ENCODE measurements at regions not wholly inside any gene's neighbourhood (a gene's known extent, or its start where the extent isn't known, plus 50 kb on each side); places are given as distances from the start of the nearest gene placed in this dataset.

- DNase-seq = no peak
- Mint-ChIP-seq H3K4me3 (no peak overlapping the region), H3K36me3 (no peaks in the 10 kb centered on the region), H3K27me3 (peaks cover 0 to 26% (median 4%) of the 10 kb centered on the region in 5 donors), H3K9me3 (no peaks in the 10 kb centered on the region), H3K27ac (no peak overlapping the region), H3K4me1 (peaks cover 0 to 9% (median 0%) of the 10 kb centered on the region in 7 donors)
- Histone ChIP-seq H3K9me3 (ENCODE audit: control insufficient read depth in 2 of 3, low read length in 3 of 3) (no peaks in the 10 kb centered on the region), H3K27ac (ENCODE audit: low read depth, low read length) (no peak overlapping the region), H3K36me3 (ENCODE audit: control insufficient read depth in 2 of 3, insufficient read depth in 3 of 3, low read length in 3 of 3) (no peaks in the 10 kb centered on the region), H3K27me3 (ENCODE audit: control insufficient read depth in 2 of 2, insufficient read depth in 2 of 2, low read length in 2 of 2) (no peaks in the 10 kb centered on the region), H3K4me1 (ENCODE audit: control insufficient read depth in 2 of 2, insufficient read depth in 2 of 2, low read length in 2 of 2) (no peaks in the 10 kb centered on the region), H3K4me3 (ENCODE audit: low read length) (no peak overlapping the region)
- ChIA-PET POLR2A (no interaction called here), CTCF (no interaction called here)
- intact Hi-C loops (cut with micrococcal nuclease) = no loop called here
- no peak for ATAC-seq
Measured at GRCh38 chr5:135222171-135222681, 176.8 kb downstream of the MACROH2A1 start.

DNA sequence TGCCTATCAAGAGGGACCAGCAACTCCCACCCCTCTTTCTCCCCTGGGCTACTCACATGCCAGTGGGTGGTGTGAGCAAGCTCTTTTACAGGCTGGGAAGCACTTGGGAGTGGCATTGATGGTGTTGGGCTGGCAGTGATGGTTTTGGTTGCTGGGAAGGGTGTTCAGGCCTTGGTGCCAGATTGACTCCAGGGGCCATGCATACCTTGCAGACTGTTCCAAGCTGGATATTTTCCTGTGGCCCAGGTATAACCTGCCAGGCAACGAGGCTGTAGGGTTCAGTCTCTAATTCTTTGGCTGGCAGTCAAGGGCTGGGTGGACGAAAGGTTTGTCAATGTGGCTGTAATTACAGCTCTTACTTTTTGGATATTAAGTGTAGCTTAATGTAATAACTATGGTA, 177.3 kb downstream of the MACROH2A1 start:
- Mint-ChIP-seq H3K36me3 (no peaks in the 10 kb centered on the region), H3K9me3 (no peaks in the 10 kb centered on the region), H3K27me3 (peaks cover 0 to 24% (median 4%) of the 10 kb centered on the region in 5 donors), H3K4me3 (no peak overlapping the region), H3K4me1 (peaks cover 0 to 9% (median 0%) of the 10 kb centered on the region in 7 donors), H3K27ac (no peak overlapping the region)
- Histone ChIP-seq H3K9me3 (ENCODE audit: control insufficient read depth in 2 of 3, low read length in 3 of 3) (no peaks in the 10 kb centered on the region), H3K4me3 (ENCODE audit: low read length) (no peak overlapping the region), H3K36me3 (ENCODE audit: control insufficient read depth in 2 of 3, insufficient read depth in 3 of 3, low read length in 3 of 3) (no peaks in the 10 kb centered on the region), H3K27me3 (ENCODE audit: control insufficient read depth in 2 of 2, insufficient read depth in 2 of 2, low read length in 2 of 2) (no peaks in the 10 kb centered on the region), H3K27ac (ENCODE audit: low read depth, low read length) (no peak overlapping the region), H3K4me1 (ENCODE audit: control insufficient read depth in 2 of 2, insufficient read depth in 2 of 2, low read length in 2 of 2) (no peaks in the 10 kb centered on the region)
- POLR2A ChIA-PET = no interaction called here
- intact Hi-C loops (cut with micrococcal nuclease) = no loop called here
- ATAC-seq (no peak), DNase-seq (no peak)
- CTCF ChIA-PET = no interaction called here

DNA sequence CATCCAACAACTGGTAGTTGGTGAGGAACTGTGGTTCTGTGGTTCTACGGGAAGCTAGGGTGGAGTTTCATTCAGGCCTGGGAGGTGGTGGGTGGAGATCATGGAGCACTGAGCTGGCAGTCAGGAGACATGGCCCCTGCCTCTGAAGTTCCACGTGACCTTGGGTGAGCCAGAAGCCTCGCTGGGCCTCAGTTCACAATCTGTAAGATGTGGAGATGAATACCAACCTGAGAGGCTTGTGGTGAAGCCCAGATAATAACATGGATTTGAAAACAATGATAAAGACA, 177.9 kb downstream of the MACROH2A1 start:
- Histone ChIP-seq H3K4me1 (ENCODE audit: control insufficient read depth in 2 of 2, insufficient read depth in 2 of 2, low read length in 2 of 2) (no peaks in the 10 kb centered on the region), H3K4me3 (ENCODE audit: low read length) (no peak overlapping the region), H3K36me3 (ENCODE audit: control insufficient read depth in 2 of 3, insufficient read depth in 3 of 3, low read length in 3 of 3) (no peaks in the 10 kb centered on the region), H3K27ac (ENCODE audit: low read depth, low read length) (no peak overlapping the region), H3K27me3 (ENCODE audit: control insufficient read depth in 2 of 2, insufficient read depth in 2 of 2, low read length in 2 of 2) (no peaks in the 10 kb centered on the region), H3K9me3 (ENCODE audit: control insufficient read depth in 2 of 3, low read length in 3 of 3) (no peaks in the 10 kb centered on the region)
- H3K36me3 Mint-ChIP-seq = no peaks in the 10 kb centered on the region
- DNase-seq = no peak
- no peak overlapping the region for H3K4me3 Mint-ChIP-seq
- ChIA-PET CTCF (no interaction called here), POLR2A (no interaction called here)
- no peaks in the 10 kb centered on the region for H3K9me3 Mint-ChIP-seq
- no peak for ATAC-seq
- H3K27me3 Mint-ChIP-seq = peaks cover 0 to 23% (median under 1%) of the 10 kb centered on the region in 5 donors
- H3K27ac Mint-ChIP-seq = no peak overlapping the region
- H3K4me1 Mint-ChIP-seq = peaks cover 0 to 9% (median 0%) of the 10 kb centered on the region in 7 donors
- intact Hi-C loops (cut with micrococcal nuclease) = no loop called here

- no peaks in the 10 kb centered on the region for H3K4me1 ChIP-seq (ENCODE audit: control insufficient read depth in 2 of 2, insufficient read depth in 2 of 2, low read length in 2 of 2)
- H3K4me1 Mint-ChIP-seq = peaks cover 0 to 12% (median 0%) of the 10 kb centered on the region in 7 donors
- DNase-seq = no peak
- no peaks in the 10 kb centered on the region for H3K27me3 ChIP-seq (ENCODE audit: control insufficient read depth in 2 of 2, insufficient read depth in 2 of 2, low read length in 2 of 2)
- no peak overlapping the region for H3K27ac ChIP-seq (ENCODE audit: low read depth, low read length)
- ChIA-PET POLR2A (no interaction called here), CTCF (no interaction called here)
- intact Hi-C loops (cut with micrococcal nuclease) = no loop called here
- H3K27me3 Mint-ChIP-seq = peaks cover 0 to 28% (median 6%) of the 10 kb centered on the region in 5 donors
- no peaks in the 10 kb centered on the region for H3K36me3 ChIP-seq (ENCODE audit: control insufficient read depth in 2 of 3, insufficient read depth in 3 of 3, low read length in 3 of 3)
- ATAC-seq = no peak
- H3K9me3 ChIP-seq (ENCODE audit: control insufficient read depth in 2 of 3, low read length in 3 of 3) = no peaks in the 10 kb centered on the region
- H3K9me3 Mint-ChIP-seq = no peaks in the 10 kb centered on the region
- H3K36me3 Mint-ChIP-seq = no peaks in the 10 kb centered on the region
- H3K4me3 ChIP-seq (ENCODE audit: low read length) = no peak overlapping the region
- no peak overlapping the region for H3K27ac Mint-ChIP-seq
- no peak overlapping the region for H3K4me3 Mint-ChIP-seq
Measured at GRCh38 chr5:135220394-135221186, 178.4 kb downstream of the MACROH2A1 start.

GRCh38 chr5:135219868-135220267, 179.2 kb downstream of the MACROH2A1 start:
- H3K9me3 ChIP-seq (ENCODE audit: control insufficient read depth in 2 of 3, low read length in 3 of 3) = no peaks in the 10 kb centered on the region
- DNase-seq = no peak

GRCh38 chr5:135218790-135219568, 180.1 kb downstream of the MACROH2A1 start:
- peaks cover 0 to 7% (median 0%) of the 10 kb centered on the region in 7 donors for H3K4me1 Mint-ChIP-seq
- no peak overlapping the region for H3K4me3 Mint-ChIP-seq
- Histone ChIP-seq H3K27me3 (ENCODE audit: control insufficient read depth in 2 of 2, insufficient read depth in 2 of 2, low read length in 2 of 2) (no peaks in the 10 kb centered on the region), H3K36me3 (ENCODE audit: control insufficient read depth in 2 of 3, insufficient read depth in 3 of 3, low read length in 3 of 3) (no peaks in the 10 kb centered on the region), H3K9me3 (ENCODE audit: control insufficient read depth in 2 of 3, low read length in 3 of 3) (no peaks in the 10 kb centered on the region), H3K27ac (ENCODE audit: low read depth, low read length) (no peak overlapping the region), H3K4me3 (ENCODE audit: low read length) (no peak overlapping the region), H3K4me1 (ENCODE audit: control insufficient read depth in 2 of 2, insufficient read depth in 2 of 2, low read length in 2 of 2) (no peaks in the 10 kb centered on the region)
- DNase-seq (no peak), ATAC-seq (no peak)
- intact Hi-C loops (cut with micrococcal nuclease) = no loop called here
- no peak overlapping the region for H3K27ac Mint-ChIP-seq
- H3K36me3 Mint-ChIP-seq = no peaks in the 10 kb centered on the region
- ChIA-PET CTCF (no interaction called here), POLR2A (no interaction called here)
- peaks cover 0 to 26% (median 7%) of the 10 kb centered on the region in 5 donors for H3K27me3 Mint-ChIP-seq
- H3K9me3 Mint-ChIP-seq = no peaks in the 10 kb centered on the region

More at GRCh38 chr5:135219868-135220267, 179.2 kb downstream of the MACROH2A1 start:
- Histone ChIP-seq H3K4me1 (ENCODE audit: control insufficient read depth in 2 of 2, insufficient read depth in 2 of 2, low read length in 2 of 2) (no peaks in the 10 kb centered on the region), H3K4me3 (ENCODE audit: low read length) (no peak overlapping the region), H3K27ac (ENCODE audit: low read depth, low read length) (no peak overlapping the region), H3K27me3 (ENCODE audit: control insufficient read depth in 2 of 2, insufficient read depth in 2 of 2, low read length in 2 of 2) (no peaks in the 10 kb centered on the region), H3K36me3 (ENCODE audit: control insufficient read depth in 2 of 3, insufficient read depth in 3 of 3, low read length in 3 of 3) (no peaks in the 10 kb centered on the region)
- CTCF ChIA-PET = no interaction called here
- Mint-ChIP-seq H3K9me3 (no peaks in the 10 kb centered on the region), H3K27me3 (peaks cover 0 to 30% (median 7%) of the 10 kb centered on the region in 5 donors), H3K4me1 (peaks cover 0 to 12% (median 0%) of the 10 kb centered on the region in 7 donors), H3K27ac (no peak overlapping the region), H3K36me3 (no peaks in the 10 kb centered on the region), H3K4me3 (no peak overlapping the region)
- intact Hi-C loops (cut with micrococcal nuclease) = no loop called here
- ATAC-seq = no peak
- POLR2A ChIA-PET = no interaction called here

DNA sequence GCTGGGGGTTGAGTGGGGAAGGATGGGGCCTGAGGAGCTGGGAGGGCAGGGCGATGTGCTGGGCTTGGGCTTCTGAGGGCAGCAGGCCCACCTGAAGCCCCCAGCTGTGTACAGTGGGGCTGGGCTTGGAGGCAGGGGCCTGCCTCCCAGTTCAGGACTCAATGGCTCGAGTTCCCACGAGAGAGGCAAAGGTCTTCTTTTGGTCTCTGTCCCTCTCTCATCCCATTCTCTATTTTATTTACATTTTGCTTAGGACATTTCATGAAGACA, 180.6 kb downstream of the MACROH2A1 start:
- H3K4me1 ChIP-seq (ENCODE audit: control insufficient read depth in 2 of 2, insufficient read depth in 2 of 2, low read length in 2 of 2) = no peaks in the 10 kb centered on the region
- no peaks in the 10 kb centered on the region for H3K27me3 ChIP-seq (ENCODE audit: control insufficient read depth in 2 of 2, insufficient read depth in 2 of 2, low read length in 2 of 2)
- H3K9me3 ChIP-seq (ENCODE audit: control insufficient read depth in 2 of 3, low read length in 3 of 3) = no peaks in the 10 kb centered on the region
- no peak overlapping the region for H3K4me3 ChIP-seq (ENCODE audit: low read length)
- POLR2A ChIA-PET = no interaction called here
- H3K27me3 Mint-ChIP-seq = peaks cover 0 to 20% (median 6%) of the 10 kb centered on the region in 5 donors
- H3K4me3 Mint-ChIP-seq = no peak overlapping the region
- intact Hi-C loops (cut with micrococcal nuclease) = no loop called here
- peaks cover 0 to 7% (median 0%) of the 10 kb centered on the region in 7 donors for H3K4me1 Mint-ChIP-seq
- CTCF ChIA-PET = no interaction called here
- DNase-seq = no peak
- no peaks in the 10 kb centered on the region for H3K9me3 Mint-ChIP-seq
- H3K36me3 ChIP-seq (ENCODE audit: control insufficient read depth in 2 of 3, insufficient read depth in 3 of 3, low read length in 3 of 3) = no peaks in the 10 kb centered on the region
- no peaks in the 10 kb centered on the region for H3K36me3 Mint-ChIP-seq
- ATAC-seq = no peak
- H3K27ac ChIP-seq (ENCODE audit: low read depth, low read length) = no peak overlapping the region
- H3K27ac Mint-ChIP-seq = no peak overlapping the region

Measured in naive thymus-derived CD4-positive, alpha-beta T cell (primary cell).